Hindlimb muscle (tissue), 1 donor: ENCODE measurements at regions not wholly inside any gene's neighbourhood (a gene's known extent, or its start where the extent isn't known, plus 50 kb on each side); places are given as distances from the start of the nearest gene placed in this dataset.
"Not testable (repeated sequence)": the region's sequence is repeated elsewhere in the genome, so short reads cannot be mapped to it uniquely, and the experiment has no call there.

Experiments
- DNase-seq: peaks from one replicate; pipeline ENCODE4 v3.0.0-alpha.2; 2013

- DNase-seq, result no peak
Observed at GRCh38 chr7:83824214-83824613, 175.3 kb upstream of the SEMA3E start.

- no peak for DNase-seq
Observed at GRCh38 chr7:83821866-83822265, 172.9 kb upstream of the SEMA3E start.

- no peak for DNase-seq
Observed at GRCh38 chr7:83820641-83821040, 171.7 kb upstream of the SEMA3E start.

- no peak for DNase-seq
Observed at GRCh38 chr7:83819911-83820310, 171.0 kb upstream of the SEMA3E start.

GRCh38 chr7:83814480-83814879 lies 165.5 kb upstream of the SEMA3E start:
- no peak for DNase-seq

DNA sequence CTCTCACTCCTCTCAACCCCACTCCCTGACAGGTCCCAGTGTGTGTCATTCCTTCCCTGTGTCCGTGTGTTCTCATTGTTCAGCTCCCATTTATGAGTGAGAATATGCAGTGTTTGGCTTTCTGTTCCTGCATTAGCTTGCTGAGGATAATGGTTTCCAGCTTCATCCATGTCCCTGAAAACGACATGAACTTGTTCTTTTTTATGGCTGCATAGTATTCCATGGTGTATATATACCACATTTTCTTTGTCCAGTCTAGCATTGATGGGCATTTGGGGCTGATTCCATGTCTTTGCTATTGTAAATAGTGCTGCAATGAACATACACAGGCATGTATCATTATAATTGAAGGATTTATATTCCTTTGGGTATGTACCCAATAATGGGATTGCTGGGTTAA lies 163.6 kb upstream of the SEMA3E start:
- not testable (repeated sequence) for DNase-seq

GRCh38 chr7:83808982-83809381 lies 160.0 kb upstream of the SEMA3E start:
- no peak for DNase-seq

- DNase-seq, result no peak
Observed at GRCh38 chr7:83807774-83808173, 158.8 kb upstream of the SEMA3E start.

DNA sequence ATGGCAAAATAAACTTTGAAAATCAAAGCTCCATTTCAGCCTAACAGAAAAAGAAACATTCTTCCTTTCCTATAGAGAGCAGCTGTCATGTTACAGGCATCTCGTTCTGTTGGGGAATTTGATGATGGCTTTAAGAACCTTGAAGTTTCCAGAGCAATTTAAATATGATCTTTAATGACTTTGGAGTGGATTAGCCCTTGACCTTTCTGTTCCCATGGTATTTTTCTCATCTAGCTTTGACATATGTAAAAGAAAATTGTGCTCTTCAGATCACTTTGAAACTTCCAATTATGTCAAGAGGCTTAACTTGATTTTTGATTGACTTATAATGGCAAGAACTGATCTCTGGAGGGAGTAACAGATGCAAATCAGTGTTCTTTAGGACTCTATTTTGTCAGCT lies 157.6 kb upstream of the SEMA3E start:
- no peak for DNase-seq

DNA sequence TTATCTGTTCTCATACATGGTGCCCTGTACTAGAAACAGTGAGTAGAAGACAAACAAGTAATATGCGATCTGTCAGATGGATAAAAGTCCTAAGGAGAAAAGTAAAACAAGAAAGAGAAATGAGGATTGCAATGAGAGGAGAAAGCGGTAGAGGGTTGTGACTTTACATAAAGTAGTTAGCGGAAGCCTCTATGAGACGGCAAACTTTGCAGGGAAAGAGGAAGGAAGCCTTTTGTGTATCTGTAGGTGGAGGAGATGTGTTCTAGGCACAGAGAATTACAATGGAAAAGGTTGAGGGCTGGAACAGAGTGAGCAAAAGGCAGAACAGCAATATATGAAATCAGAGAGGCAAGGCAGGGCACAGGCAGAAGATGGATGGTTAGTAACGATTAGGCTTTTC lies 150.4 kb upstream of the SEMA3E start:
- no peak for DNase-seq

DNA sequence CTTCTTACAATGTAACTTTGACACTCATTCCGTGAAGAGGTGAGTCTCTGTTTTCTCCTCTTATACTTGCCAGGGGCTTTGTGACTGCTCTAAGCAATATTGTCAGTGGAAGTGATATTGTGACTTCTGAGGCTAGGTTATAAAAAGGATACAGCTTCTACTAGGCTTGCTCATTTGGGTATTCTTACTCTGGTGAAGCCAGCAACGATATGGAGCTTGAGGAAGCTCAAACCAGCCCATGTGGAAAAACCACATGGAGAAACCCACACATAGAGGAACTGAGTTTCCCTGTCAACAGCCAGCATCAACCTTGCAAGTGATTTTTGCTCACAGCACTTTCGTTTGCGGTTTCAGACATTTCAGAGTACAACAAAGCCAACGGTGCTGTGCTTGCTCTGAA lies 149.6 kb upstream of the SEMA3E start:
- no peak for DNase-seq

DNA sequence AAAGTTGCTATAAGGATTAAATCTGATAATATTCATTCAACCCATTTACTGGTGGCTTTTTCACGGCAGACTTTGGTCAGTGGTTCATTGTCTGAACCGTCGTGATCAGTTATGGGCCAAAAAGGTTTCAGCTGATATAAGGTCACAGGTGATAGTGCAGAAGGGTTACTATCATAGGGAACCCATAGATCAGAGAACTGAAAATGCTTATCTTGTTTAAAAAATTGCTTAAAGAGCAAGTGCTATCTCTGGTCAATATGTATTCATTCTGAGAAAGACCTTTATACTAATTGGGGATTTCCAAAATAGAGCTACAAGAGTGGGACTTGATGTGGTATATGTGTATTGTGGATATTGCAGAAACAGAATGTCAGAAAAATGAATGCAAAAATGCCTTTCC lies 147.8 kb upstream of the SEMA3E start:
- no peak for DNase-seq

- DNase-seq, result no peak
Observed at GRCh38 chr7:83794829-83795228, 145.9 kb upstream of the SEMA3E start.

DNA sequence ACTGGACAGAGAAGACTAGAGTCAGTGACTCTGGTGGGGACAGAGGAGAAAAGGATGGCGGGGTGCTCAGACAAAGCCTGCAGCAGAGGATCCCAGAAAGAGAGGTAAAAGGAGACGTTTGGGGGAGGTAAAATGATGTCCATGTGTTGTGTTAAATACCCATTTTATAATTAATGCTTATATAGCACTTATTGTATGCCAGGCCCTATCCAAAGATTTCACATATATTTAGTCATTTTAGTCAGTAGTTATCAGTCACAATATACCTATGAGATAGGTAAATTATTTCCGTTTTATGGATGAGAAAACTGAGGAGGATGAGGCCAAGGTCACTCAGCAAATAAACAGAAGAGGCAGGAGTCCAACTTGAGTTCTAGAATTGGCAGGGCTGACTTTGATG lies 144.6 kb upstream of the SEMA3E start:
- no peak for DNase-seq

DNA sequence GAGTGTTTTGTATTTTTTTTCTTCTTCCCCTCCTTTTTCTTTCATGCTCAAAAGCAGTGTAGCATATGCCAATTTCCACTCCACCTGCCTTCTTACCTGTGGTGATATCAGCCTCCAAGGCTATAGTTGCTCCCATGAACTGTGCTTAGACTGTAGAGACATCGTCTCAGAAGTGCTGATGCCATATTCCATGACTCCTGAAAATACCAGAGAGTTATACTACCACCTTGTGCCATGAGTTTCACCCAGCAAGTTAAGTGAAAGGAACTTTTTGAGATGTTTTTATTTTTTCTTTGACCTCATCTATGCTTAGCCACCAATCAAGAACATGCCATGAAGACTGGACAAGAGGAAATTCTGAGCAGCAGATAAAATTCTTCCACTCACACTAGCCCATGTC lies 142.8 kb upstream of the SEMA3E start:
- DNase-seq, result no peak

DNA sequence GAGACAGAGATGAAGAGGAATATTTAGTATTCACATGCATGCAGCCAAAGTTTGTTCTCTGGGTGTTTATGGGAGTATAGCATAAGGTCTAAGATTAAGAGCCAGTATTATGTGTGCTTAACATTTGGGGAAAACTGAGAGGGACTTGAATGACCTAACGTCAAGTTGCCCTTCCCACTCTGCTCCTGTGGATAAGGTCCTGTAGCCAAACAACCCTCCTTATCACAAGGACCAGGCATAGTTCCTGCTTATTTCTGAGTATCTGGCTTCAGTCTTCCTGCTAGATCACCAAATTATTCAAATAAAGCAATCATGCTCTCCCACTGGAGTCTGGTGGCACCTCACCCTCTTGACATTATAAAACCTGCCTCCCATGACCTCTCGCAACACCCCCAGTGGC lies 137.9 kb upstream of the SEMA3E start:
- no peak for DNase-seq

GRCh38 chr7:83782628-83783027 lies 133.7 kb upstream of the SEMA3E start:
- DNase-seq, result no peak

GRCh38 chr7:83778073-83778443 lies 129.1 kb upstream of the SEMA3E start:
- DNase-seq, result no peak

GRCh38 chr7:83777406-83778072 lies 128.6 kb upstream of the SEMA3E start:
- DNase-seq, result no peak

- DNase-seq, result no peak
Observed at GRCh38 chr7:83769407-83769806, 120.5 kb upstream of the SEMA3E start.

GRCh38 chr7:83751217-83751616 lies 102.3 kb upstream of the SEMA3E start:
- DNase-seq, result no peak

- DNase-seq, result no peak
Observed at GRCh38 chr7:83749495-83749894, 100.6 kb upstream of the SEMA3E start.

DNA sequence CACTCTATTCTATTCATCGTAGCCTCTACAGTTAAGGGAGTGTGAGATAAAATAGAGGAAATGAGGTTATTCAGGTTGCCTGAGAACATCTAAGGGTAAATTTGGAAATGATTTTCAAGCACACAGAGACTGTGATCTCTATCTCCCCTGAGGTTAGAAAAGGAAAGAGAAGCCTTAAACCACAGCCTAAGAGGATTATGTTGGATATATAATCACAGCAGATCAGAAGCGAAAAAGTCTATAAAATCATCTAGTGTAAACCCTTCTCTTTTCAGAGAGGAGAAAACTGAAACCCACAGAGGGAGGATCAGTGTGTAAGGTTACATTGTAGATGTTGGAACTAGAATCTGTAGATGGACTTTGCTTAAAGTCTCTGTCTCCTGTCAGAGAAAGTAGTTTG lies 90.6 kb upstream of the SEMA3E start:
- no peak for DNase-seq

DNA sequence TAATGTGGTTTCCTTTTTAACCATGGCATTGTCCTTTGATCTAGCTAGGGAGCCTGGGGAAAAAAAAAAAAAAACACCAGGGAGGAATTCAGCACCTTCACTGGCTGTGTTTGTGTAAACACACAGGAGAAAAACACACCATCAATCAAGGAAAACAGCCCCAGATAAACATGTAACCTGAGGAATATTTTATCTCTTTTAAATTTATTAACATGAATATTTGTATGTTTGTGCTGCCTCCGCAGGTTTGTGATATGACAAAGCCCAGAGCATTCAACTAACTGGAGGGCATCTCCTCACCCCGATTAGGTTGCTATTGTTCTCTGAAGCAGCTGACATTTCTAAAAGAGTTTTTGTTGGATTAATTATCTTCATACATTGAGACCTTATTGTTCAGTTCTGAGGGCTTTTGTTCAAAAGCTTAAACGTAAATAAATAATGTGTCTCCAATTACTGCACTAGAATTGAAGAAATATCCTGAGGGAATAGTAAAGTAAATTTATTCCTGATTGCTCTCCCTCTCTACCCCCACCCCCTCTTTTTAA lies 89.4 kb upstream of the SEMA3E start:
- DNase-seq, result no peak

- DNase-seq, result no peak
Observed at GRCh38 chr7:83732305-83732704, 83.4 kb upstream of the SEMA3E start.
